T-helper 2 cell treated with Interferon-gamma antibody and Interleukin-4, amounts not matched to agents 100 ng/mL and 5 ng/mL, for 36 hours (primary cell): ENCODE measurements at regions not wholly inside any gene's neighbourhood (a gene's known extent, or its start where the extent isn't known, plus 50 kb on each side); places are given as distances from the start of the nearest gene placed in this dataset.
"Not testable (repeated sequence)": the region's sequence is repeated elsewhere in the genome, so short reads cannot be mapped to it uniquely, and the experiment has no call there.

ENCODE experiments used
- intact Hi-C: fragments of 100-400 bp; cut with micrococcal nuclease; formaldehyde crosslinking; loops from one replicate; pipeline ENCODE4 v1.15.1; 2023

GRCh38 chr10:80697926-80698325 lies 160.2 kb downstream of the SH2D4B start:
- intact Hi-C loops = loop anchor here (5.0 to 10.0 kb wide), 2 partner anchors 224 to 253 kb away; no protein-coding TSS in a partner anchor

- intact Hi-C loops = loop anchor here (1.0 to 10.0 kb wide), 3 partner anchors 223 to 320 kb away; no protein-coding TSS in a partner anchor
Observed at GRCh38 chr10:80699602-80700039, 161.9 kb downstream of the SH2D4B start.

- intact Hi-C loops = no loop called here
Observed at GRCh38 chr10:80700252-80700651, 162.6 kb downstream of the SH2D4B start.

GRCh38 chr10:80700760-80701444 lies 163.2 kb downstream of the SH2D4B start:
- intact Hi-C loops = no loop called here

- intact Hi-C loops = no loop called here
Observed at GRCh38 chr10:80701706-80702105, 164.0 kb downstream of the SH2D4B start.

- intact Hi-C loops = no loop called here
Observed at GRCh38 chr10:80702143-80702542, 164.4 kb downstream of the SH2D4B start.

GRCh38 chr10:80705899-80706298 lies 168.2 kb downstream of the SH2D4B start:
- intact Hi-C loops = no loop called here

- intact Hi-C loops = no loop called here
Observed at GRCh38 chr10:80708185-80708584, 170.5 kb downstream of the SH2D4B start.

- intact Hi-C loops = no loop called here
Observed at GRCh38 chr10:80708808-80709207, 171.1 kb downstream of the SH2D4B start.

GRCh38 chr10:80709866-80710265 lies 172.2 kb downstream of the SH2D4B start:
- intact Hi-C loops = no loop called here

- intact Hi-C loops = no loop called here
Observed at GRCh38 chr10:80713398-80713928, 175.8 kb downstream of the SH2D4B start.

GRCh38 chr10:80714566-80714965 lies 176.9 kb downstream of the SH2D4B start:
- intact Hi-C loops = no loop called here

- intact Hi-C loops = no loop called here
Observed at GRCh38 chr10:80718024-80718423, 180.3 kb downstream of the SH2D4B start.

- intact Hi-C loops = no loop called here
Observed at GRCh38 chr10:80719935-80720334, 182.2 kb downstream of the SH2D4B start.

- intact Hi-C loops = no loop called here
Observed at GRCh38 chr10:80720549-80720948, 182.8 kb downstream of the SH2D4B start.

GRCh38 chr10:80728354-80728753 lies 190.7 kb downstream of the SH2D4B start:
- intact Hi-C loops = not testable (repeated sequence)

- intact Hi-C loops = no loop called here
Observed at GRCh38 chr10:80729896-80730295, 192.2 kb downstream of the SH2D4B start.

GRCh38 chr10:80730522-80730921 lies 192.8 kb downstream of the SH2D4B start:
- intact Hi-C loops = no loop called here

GRCh38 chr10:80734589-80734988 lies 196.9 kb downstream of the SH2D4B start:
- intact Hi-C loops = no loop called here

- intact Hi-C loops = no loop called here
Observed at GRCh38 chr10:80737209-80737608, 199.5 kb downstream of the SH2D4B start.

- intact Hi-C loops = no loop called here
Observed at GRCh38 chr10:80739328-80739727, 201.6 kb downstream of the SH2D4B start.

GRCh38 chr10:80739963-80740715 lies 202.4 kb downstream of the SH2D4B start:
- intact Hi-C loops = no loop called here
